HT1080 (cell line): ENCODE measurements at regions not wholly inside any gene's neighbourhood (a gene's known extent, or its start where the extent isn't known, plus 50 kb on each side); places are given as distances from the start of the nearest gene placed in this dataset.
"Not testable (repeated sequence)": the region's sequence is repeated elsewhere in the genome, so short reads cannot be mapped to it uniquely, and the experiment has no call there.

Source experiments
- DNase-seq: peaks from one replicate; pipeline ENCODE4 v3.0.0-alpha.2; 2015; ENCODE audit warnings: low read depth

GRCh38 chr4:11949355-11949754 is 520.7 kb upstream of the HS3ST1 start:
- DNase-seq = no peak

DNA sequence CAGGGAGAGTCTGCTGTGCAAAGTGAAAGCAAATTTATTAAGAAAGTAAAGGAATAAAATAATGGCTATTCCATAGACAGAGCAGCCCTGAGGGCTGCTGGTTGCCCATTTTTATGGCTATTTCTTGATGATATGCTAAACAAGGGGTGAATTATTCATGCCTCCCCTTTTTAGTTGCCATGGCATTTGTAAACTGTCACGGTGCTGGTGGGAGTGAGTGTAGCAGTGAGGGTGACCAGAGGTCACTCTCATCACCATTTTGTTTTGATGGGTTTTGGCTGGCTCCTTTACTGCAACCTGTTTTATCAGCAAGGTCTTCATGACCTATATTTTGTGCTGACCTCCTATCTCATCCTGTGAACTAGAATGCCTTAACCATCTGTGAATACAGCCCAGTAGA is 518.9 kb upstream of the HS3ST1 start:
- DNase-seq = not testable (repeated sequence)

- DNase-seq = no peak
Measured at GRCh38 chr4:11937941-11938340, 509.2 kb upstream of the HS3ST1 start.

DNA sequence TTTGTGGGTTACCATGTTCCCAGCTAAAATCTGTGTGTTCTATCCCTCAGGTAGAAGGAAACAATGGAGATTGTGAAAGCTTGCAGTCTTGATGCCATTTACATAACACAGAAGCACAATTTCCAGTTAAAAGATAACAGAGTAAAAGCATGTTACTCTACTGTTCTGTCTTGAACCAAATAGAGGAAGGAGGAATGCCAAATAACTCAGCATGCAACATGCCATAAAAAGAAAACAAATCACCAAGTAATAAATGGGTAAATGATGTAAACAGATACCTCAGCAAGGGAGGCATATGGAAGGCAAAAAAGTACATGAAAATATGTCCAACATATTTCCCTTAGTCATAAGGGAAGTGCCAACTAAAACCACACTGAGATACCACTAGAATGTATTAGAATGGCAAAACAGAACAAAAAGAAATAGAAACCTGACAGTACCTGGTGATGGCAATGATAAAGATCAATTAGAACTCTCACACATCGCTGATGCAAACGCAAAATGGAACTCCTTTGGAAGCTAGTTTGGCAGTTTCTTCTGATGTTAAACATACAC is 502.6 kb upstream of the HS3ST1 start:
- no peak for DNase-seq

- no peak for DNase-seq
Measured at GRCh38 chr4:11929080-11929479, 500.4 kb upstream of the HS3ST1 start.

- DNase-seq = no peak
Measured at GRCh38 chr4:11919316-11919715, 490.6 kb upstream of the HS3ST1 start.

- no peak for DNase-seq
Measured at GRCh38 chr4:11914406-11914805, 485.7 kb upstream of the HS3ST1 start.

GRCh38 chr4:11912886-11913285 is 484.2 kb upstream of the HS3ST1 start:
- DNase-seq = peak; percentile 90

DNA sequence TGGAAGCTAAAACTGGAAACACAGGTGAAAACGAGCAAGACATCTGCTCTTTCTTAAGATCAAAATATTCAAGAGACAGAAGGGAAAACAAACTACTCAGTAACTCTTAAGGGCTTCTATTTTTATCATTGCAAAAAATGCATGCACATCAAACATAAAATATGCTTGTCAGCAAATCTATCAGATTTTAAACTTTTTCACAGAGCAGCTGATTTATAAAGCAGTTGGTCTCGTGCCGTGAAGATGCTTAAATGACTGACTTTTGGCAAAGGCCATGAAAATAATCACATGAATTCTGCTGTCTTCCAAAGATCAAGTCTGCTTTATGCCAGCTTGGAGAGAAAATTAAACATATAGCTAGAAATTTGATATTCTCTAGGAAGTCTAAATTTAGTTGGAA is 482.1 kb upstream of the HS3ST1 start:
- DNase-seq = no peak

DNA sequence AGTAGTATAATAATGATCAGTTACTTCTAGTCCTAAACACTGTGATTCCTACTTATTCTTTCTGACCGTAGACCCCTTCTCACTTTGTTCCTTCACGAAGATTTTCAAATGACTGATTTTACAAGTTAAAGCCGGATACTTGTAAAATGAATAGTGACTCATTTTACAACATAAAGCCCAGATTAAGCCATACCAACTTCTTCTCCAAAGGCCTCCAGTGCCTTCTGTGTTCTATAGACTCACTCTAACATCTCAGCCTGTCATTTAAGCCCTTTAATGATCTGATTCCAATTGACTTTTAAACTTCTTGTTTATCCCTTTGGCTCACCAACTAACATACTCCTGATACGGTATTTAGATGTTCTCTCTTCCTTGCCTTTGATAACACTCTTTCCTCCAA is 480.0 kb upstream of the HS3ST1 start:
- DNase-seq = no peak

GRCh38 chr4:11908205-11908604 is 479.5 kb upstream of the HS3ST1 start:
- DNase-seq = no peak

GRCh38 chr4:11904846-11905739 is 476.4 kb upstream of the HS3ST1 start:
- no peak for DNase-seq

DNA sequence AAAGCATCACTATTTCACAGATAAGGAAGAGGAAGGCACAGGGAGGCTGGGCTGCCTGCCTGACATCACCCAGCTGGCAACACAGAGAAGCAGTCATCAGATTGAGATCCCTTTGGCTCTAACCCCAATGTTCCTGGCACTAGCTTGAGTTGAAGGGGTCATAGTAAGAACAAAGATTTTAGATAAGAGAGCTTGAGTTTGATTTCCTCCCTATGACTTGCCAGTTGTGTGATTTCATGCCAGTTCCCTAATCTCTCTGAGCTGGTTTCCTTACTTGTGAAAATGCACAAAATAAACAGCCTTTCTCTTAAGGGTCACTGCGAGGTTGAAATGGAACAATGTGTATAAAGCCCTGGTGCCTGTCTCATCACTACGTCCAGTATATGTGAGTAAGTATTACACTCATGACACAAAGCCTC is 475.4 kb upstream of the HS3ST1 start:
- DNase-seq = peak; percentile 8

- no peak for DNase-seq
Measured at GRCh38 chr4:11901089-11901488, 472.4 kb upstream of the HS3ST1 start.

DNA sequence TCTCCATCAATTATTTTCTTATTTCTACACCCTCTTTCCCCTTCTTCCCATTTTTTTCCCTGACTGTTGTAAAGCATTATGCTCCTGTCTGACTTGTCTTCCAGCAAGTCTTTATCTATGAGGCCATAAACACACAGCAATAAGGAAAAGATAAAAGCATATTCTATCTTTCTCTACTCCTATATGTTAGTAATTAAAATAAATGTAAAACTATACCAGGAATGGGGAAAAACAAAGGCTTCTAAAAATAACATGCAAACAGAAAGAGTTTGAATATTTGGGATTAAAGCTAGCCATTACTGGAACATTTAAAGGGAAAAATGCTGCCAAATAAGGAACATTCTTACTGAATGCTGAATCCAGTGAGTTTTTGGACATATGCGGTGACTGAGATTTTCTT is 471.7 kb upstream of the HS3ST1 start:
- DNase-seq = no peak

- DNase-seq = peak; percentile 22
Measured at GRCh38 chr4:11898796-11899195, 470.1 kb upstream of the HS3ST1 start.

DNA sequence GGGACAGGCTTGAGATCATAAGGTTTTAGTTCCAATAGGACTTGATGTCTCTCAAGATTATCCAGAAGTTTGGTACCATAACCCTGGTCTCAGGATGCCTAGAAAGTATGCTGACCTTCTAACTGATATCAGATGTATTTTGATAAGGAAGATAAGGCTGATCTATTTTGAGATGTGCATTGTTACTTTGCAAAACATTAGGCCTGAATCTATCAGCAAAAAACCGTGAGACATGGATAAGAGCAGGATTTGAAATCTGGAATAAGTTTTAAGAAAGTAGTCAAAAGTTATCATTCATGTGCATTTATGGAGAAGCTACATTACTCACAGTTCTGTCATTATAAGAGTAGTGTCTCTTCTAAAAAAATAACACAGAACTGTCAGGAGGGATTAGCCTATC is 467.1 kb upstream of the HS3ST1 start:
- DNase-seq = no peak

DNA sequence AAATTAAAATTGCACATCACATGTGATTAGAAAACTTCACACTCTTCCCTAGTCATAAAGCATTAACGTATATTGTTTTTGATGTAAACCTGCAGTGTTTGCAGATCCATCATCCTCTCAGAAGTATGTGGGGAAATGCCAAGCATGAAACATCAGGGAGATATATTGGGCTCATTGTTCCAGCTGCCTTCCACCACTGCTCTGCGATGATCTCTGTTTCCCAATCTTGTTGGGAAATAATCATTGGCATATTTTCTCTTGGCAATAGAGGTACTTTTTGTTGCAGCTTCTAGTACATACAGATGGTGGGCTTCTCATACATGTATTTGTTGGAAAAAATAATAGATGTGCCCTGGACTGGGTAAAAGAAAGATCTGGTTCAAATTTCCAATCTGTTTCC is 466.3 kb upstream of the HS3ST1 start:
- no peak for DNase-seq

GRCh38 chr4:11894221-11894620 is 465.5 kb upstream of the HS3ST1 start:
- no peak for DNase-seq

DNA sequence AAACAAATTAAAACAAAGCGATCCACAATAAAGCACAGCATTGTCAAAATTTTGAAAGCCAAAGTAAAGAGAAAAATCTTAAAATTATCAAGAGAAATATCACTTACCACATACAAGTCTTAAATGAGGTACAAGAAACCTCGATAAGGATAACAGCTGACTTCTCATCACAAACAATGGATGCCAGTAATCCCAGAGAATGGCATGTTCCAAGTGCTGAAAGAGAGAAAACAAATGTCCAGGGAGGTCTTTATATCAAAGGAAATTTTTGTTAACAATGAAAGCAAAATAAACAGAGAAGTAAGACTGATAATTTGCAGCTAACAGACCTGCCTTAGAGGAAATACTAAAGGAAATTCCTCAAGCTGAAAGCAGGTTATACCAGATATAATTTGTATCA is 460.4 kb upstream of the HS3ST1 start:
- DNase-seq = no peak

DNA sequence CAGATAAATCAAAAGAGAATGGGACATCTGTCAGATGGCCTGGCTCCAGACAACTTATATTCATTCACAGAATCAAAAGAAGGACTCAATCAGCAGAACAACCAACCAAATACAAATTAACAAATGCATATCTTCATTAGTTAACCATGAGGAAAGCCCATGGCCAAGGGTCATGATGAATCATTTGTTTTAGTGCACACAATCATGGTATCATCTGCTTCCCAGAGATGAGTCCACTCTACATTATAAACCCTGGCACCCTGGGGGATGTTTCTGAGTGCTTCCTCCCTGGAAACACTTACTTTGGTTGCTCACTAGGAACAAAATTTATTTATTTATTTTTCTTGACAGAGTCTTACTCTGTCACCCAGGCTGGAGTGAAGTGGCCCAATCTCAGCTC is 453.3 kb upstream of the HS3ST1 start:
- no peak for DNase-seq

- DNase-seq = no peak
Measured at GRCh38 chr4:11881364-11881763, 452.7 kb upstream of the HS3ST1 start.

DNA sequence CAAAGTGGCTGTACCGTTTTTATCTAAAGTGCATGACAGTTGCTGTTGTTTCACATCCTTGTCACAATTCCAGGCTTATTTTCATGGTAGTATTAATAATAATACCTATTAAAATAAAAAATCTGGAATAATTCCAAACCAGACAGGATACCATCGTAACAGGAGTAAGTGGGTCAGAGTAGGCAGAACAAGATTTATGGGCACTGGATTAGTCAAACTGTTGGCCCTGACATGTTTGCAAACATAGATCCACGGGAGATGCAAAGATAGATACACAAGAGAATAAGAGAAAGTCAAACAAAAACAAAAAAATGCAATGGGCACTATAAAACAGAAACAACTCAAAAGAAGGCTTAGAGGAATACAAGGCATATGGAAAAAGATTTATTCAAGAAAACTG is 449.5 kb upstream of the HS3ST1 start:
- no peak for DNase-seq
